ENCODE measurements at regions not wholly inside any gene's neighbourhood (a gene's known extent, or its start where the extent isn't known, plus 50 kb on each side); places are given as distances from the start of the nearest gene placed in this dataset.

GRCh38 chr11:106302416-106302815, 225.0 kb downstream of the AASDHPPT start:
- TF ChIP-seq CTCF (IDR thresholded peaks at IDR 0.05) (no peak), POLR2A (IDR thresholded peaks at IDR 0.05) (no peak)
- DNase-seq: no peak
- 66 to 78% (median 73%) methylated on average over 2 of the region's 2 CpGs for WGBS, 4 donors
- intact Hi-C loops (cut with DNase I): no loop called here
- Histone ChIP-seq H3K27me3 (no peaks in the 10 kb centered on the region), H3K36me3 (replicated peaks in 1 of 2) (no peaks in the 10 kb centered on the region), H3K9me3 (replicated peaks in 1 of 3) (no peaks in the 10 kb centered on the region), H3K4me3 (no peak overlapping the region), H3K27ac (no peak overlapping the region), H3K4me1 (replicated peaks in 1 of 2) (no peaks in the 10 kb centered on the region)

- TF ChIP-seq CTCF (IDR thresholded peaks at IDR 0.05) (no peak), POLR2A (IDR thresholded peaks at IDR 0.05) (no peak)
- Histone ChIP-seq H3K4me1 (replicated peaks in 1 of 2) (no peaks in the 10 kb centered on the region), H3K9me3 (replicated peaks in 1 of 3) (no peaks in the 10 kb centered on the region), H3K4me3 (no peak overlapping the region), H3K27me3 (no peaks in the 10 kb centered on the region), H3K27ac (no peak overlapping the region), H3K36me3 (replicated peaks in 1 of 2) (no peaks in the 10 kb centered on the region)
- intact Hi-C loops (cut with DNase I): no loop called here
- no peak for DNase-seq
Observed at GRCh38 chr11:106304274-106304673, 226.8 kb downstream of the AASDHPPT start.

GRCh38 chr11:106305458-106305857, 228.0 kb downstream of the AASDHPPT start:
- 86 to 100% (median 89%) methylated on average over 1 of the region's 1 CpG for WGBS, 4 donors

GRCh38 chr11:106306942-106307341, 229.5 kb downstream of the AASDHPPT start:
- intact Hi-C loops (cut with DNase I): no loop called here
- no peaks in the 10 kb centered on the region for H3K27me3 ChIP-seq
- DNase-seq: no peak
- TF ChIP-seq CTCF (IDR thresholded peaks at IDR 0.05) (no peak), POLR2A (IDR thresholded peaks at IDR 0.05) (no peak)
- H3K4me3 ChIP-seq: no peak overlapping the region
- H3K27ac ChIP-seq: no peak overlapping the region
- H3K4me1 ChIP-seq (replicated peaks in 1 of 2): no peaks in the 10 kb centered on the region
- no peaks in the 10 kb centered on the region for H3K9me3 ChIP-seq (replicated peaks in 1 of 3)
- H3K36me3 ChIP-seq (replicated peaks in 1 of 2): no peaks in the 10 kb centered on the region

More at GRCh38 chr11:106305458-106305857, 228.0 kb downstream of the AASDHPPT start:
- no peaks in the 10 kb centered on the region for H3K27me3 ChIP-seq
- no peak for DNase-seq
- H3K9me3 ChIP-seq (replicated peaks in 1 of 3): no peaks in the 10 kb centered on the region
- TF ChIP-seq CTCF (IDR thresholded peaks at IDR 0.05) (no peak), POLR2A (IDR thresholded peaks at IDR 0.05) (no peak)
- H3K4me3 ChIP-seq: no peak overlapping the region
- no peaks in the 10 kb centered on the region for H3K4me1 ChIP-seq (replicated peaks in 1 of 2)
- no peaks in the 10 kb centered on the region for H3K36me3 ChIP-seq (replicated peaks in 1 of 2)
- intact Hi-C loops (cut with DNase I): no loop called here
- H3K27ac ChIP-seq: no peak overlapping the region

Data from adrenal gland (tissue), 9 donors.